ENCODE measurements at regions not wholly inside any gene's neighbourhood (a gene's known extent, or its start where the extent isn't known, plus 50 kb on each side); places are given as distances from the start of the nearest gene placed in this dataset.

- no peak for TF ChIP-seq EZH2phosphoT487 (IDR thresholded peaks at IDR 0.05; ENCODE audit: insufficient read depth, low read depth)
- TF ChIP-seq EZH2 (IDR thresholded peaks at IDR 0.05; ENCODE audit: insufficient read depth, poor library complexity, severe bottlenecking) = no peak
These were observed 439.8 kb downstream of the BMP2 start for GRCh38 chr20:7207186-7207798.

Data from GM23248 (cell line).